GM18511 (cell line): ENCODE measurements at regions not wholly inside any gene's neighbourhood (a gene's known extent, or its start where the extent isn't known, plus 50 kb on each side); places are given as distances from the start of the nearest gene placed in this dataset.

ENCODE experiments used
- ATAC-seq: cut with Tn5 transposase; IDR thresholded peaks from one replicate; pipeline ENCODE4 v1.9.1; 2021; ENCODE audit warnings: mild to moderate bottlenecking, moderate library complexity; ENCODE audit not compliant: unreplicated experiment

- ATAC-seq = no peak
Observed at GRCh38 chr13:97559981-97560380, 126.0 kb downstream of the RAP2A start.

- no peak for ATAC-seq
Observed at GRCh38 chr13:97561182-97561581, 127.2 kb downstream of the RAP2A start.

GRCh38 chr13:97562962-97563361, 129.0 kb downstream of the RAP2A start:
- no peak for ATAC-seq

GRCh38 chr13:97564956-97565355, 131.0 kb downstream of the RAP2A start:
- ATAC-seq = no peak

GRCh38 chr13:97565906-97566305, 131.9 kb downstream of the RAP2A start:
- ATAC-seq = no peak

GRCh38 chr13:97566907-97567306, 132.9 kb downstream of the RAP2A start:
- ATAC-seq = no peak

- peak; percentile 97 for ATAC-seq
Observed at GRCh38 chr13:97567510-97568243, 133.7 kb downstream of the RAP2A start.

GRCh38 chr13:97568850-97569249, 134.9 kb downstream of the RAP2A start:
- ATAC-seq = no peak

GRCh38 chr13:97569841-97570240, 135.9 kb downstream of the RAP2A start:
- no peak for ATAC-seq

- no peak for ATAC-seq
Observed at GRCh38 chr13:97570442-97570841, 136.5 kb downstream of the RAP2A start.

GRCh38 chr13:97573011-97573410, 139.0 kb downstream of the RAP2A start:
- ATAC-seq = no peak

GRCh38 chr13:97574926-97575325, 141.0 kb downstream of the RAP2A start:
- peak; percentile 78 for ATAC-seq

GRCh38 chr13:97577026-97577425, 143.1 kb downstream of the RAP2A start:
- ATAC-seq = no peak

GRCh38 chr13:97582170-97582569, 148.2 kb downstream of the RAP2A start:
- no peak for ATAC-seq

GRCh38 chr13:97583907-97584497, 150.0 kb downstream of the RAP2A start:
- no peak for ATAC-seq

- no peak for ATAC-seq
Observed at GRCh38 chr13:97586941-97587340, 153.0 kb downstream of the RAP2A start.

- ATAC-seq = no peak
Observed at GRCh38 chr13:97588993-97589392, 155.0 kb downstream of the RAP2A start.

- no peak for ATAC-seq
Observed at GRCh38 chr13:97600458-97601075, 166.6 kb downstream of the RAP2A start.

- ATAC-seq = no peak
Observed at GRCh38 chr13:97615266-97615665, 181.3 kb downstream of the RAP2A start.

- no peak for ATAC-seq
Observed at GRCh38 chr13:97616385-97616784, 182.4 kb downstream of the RAP2A start.

- ATAC-seq = no peak
Observed at GRCh38 chr13:97621025-97621424, 187.1 kb downstream of the RAP2A start.

- ATAC-seq = no peak
Observed at GRCh38 chr13:97621631-97622030, 187.7 kb downstream of the RAP2A start.
